CD4-positive, alpha-beta T cell treated with Interleukin-15 for 4 hours (primary cell): ENCODE measurements at regions not wholly inside any gene's neighbourhood (a gene's known extent, or its start where the extent isn't known, plus 50 kb on each side); places are given as distances from the start of the nearest gene placed in this dataset.

Experiments used
- DNase-seq: peaks from one replicate; pipeline ENCODE4 v3.0.0-alpha.2; 2020; ENCODE audit warnings: low spot score

DNA sequence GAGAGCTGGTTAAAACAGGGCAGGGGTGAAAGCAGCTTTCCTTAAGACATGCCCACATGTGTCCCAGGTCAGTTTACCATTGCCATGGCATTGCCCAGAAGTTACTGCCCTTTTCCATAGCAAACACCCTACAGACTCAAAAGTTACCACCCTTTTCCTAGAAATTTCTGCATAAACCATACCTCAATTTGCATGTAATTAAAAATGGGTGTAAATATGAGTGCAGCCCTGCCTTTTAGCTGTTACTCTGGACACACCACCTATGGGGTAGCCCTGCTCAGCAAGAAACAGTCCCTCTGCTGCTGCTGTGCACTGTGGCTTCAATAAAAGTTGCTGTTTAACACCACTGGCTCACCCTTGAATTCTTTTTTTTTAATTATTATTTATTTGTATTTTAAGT, 168.5 kb upstream of the C16orf82 start:
- no peak for DNase-seq

DNA sequence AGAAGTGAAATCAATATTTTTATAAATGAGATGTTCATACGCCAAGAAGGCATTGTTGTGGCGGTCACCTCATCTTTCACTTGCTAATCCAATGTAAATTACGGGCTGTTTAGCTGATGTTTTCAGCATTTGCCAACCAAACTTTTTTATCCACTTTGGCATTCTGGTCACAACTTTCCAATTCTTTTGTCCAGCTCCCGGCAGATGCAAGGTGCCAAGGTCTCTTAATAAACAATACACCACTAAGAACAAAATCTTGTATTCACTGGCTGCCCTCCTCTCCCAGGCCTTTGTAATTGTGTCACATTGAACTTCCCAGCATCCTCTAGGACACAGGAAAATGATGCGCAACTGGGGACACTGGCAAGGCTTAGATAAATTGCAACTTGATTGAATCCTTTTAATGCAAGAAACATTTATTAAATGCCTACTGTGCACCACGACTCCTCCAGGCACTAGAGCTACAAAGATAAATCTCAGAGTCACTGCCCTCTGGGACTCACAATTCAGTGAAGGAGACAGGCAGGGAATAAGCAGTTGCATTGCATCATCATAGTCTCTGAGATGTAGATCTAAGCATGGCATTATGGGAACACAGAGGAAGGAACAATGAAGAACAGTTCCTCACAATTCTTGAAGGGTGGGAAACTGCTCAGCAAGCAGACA, 165.4 kb upstream of the C16orf82 start:
- no peak for DNase-seq

DNA sequence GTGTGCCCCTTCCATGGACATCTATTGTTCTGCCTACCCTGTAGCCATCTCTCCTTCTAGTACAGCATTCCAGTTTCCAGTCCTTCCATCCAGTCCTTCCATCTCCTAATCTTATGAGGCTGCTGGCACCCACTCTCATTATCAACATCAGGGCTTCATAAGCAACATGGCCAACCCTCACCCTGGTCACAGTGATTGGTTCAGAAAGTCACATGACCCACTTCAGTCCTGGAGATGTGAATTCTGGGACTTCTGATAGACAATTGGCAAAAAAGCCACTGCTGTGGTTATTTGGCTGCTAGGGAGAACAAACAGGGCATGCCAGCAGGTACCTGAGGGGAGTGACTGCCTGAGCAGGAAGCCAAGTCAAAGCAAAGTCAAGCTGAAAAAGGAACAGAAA, 164.7 kb upstream of the C16orf82 start:
- no peak for DNase-seq

DNA sequence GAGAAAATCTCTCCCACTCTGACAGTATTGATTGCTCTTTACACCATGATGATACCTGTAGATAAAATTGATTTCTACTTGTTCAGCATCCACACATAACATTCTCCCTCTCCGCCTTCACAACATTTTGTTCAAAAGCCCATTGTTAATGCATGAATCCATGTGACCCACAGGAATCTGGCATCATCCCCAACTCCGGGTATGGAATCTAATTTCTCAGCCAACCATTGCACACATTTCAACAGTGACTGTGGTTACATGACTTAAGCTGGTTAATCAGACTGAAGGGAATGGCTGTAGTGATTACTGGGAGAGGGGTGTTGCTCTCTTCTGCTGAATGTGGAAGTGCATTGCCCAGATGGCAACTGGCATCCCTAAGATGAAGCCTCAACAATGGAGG, 161.4 kb upstream of the C16orf82 start:
- DNase-seq: no peak

DNA sequence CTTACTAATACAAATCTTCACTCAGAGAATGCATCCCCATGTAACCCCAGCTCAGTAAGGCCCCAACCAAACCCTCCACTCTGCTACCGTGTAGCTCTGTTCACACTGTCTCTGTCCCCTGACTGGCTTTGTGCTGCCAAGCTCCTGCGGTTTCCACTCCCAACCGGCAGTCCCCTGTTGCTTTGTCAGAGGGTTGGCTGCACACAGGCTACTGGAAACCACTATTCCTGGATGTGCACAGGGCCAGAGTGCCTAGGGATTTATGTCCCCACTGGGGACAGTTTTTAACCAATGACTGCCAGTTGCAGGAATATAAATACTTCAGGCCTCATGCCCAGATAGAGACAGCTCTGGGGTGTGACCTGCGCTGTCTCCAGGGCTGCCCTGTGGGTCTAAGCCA, 157.1 kb upstream of the C16orf82 start:
- no peak for DNase-seq

DNA sequence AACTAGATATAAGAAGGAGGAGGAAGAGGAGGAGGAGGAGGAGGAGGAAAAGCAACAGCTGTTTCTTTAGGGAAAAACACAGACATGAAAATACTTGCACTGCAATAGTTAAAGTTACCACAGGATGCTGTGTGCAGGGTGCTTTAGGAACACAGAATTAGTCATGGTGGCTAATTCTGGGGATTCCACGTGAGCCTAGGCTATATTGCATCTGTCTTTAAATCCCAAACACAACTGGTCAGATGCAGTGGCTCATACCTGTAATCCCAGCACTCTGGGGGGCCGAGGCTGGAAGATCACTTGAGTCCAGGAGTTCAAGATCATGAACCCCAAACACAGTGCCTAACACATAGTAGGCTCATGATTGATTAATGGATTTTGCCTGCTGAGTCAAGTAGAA, 155.3 kb upstream of the C16orf82 start:
- no peak for DNase-seq

DNA sequence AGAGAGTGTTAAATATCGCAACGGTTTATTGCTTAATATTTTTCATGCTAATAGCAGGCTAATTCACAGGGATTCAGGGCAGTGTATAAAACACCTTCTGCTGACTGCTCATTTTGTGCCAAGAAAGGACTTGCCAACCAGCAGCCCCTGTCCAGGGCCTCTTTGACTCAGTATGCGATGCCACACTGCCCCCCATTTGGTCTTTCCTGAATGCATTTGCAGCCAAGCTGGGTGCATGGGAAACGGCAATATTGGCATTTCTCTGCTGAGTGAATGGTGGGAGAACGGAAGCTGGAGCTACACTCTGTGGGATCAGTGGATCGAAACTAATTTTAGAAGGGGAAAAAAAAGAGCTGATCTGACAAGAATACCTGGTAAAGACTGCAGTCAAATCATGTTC, 152.9 kb upstream of the C16orf82 start:
- no peak for DNase-seq

DNA sequence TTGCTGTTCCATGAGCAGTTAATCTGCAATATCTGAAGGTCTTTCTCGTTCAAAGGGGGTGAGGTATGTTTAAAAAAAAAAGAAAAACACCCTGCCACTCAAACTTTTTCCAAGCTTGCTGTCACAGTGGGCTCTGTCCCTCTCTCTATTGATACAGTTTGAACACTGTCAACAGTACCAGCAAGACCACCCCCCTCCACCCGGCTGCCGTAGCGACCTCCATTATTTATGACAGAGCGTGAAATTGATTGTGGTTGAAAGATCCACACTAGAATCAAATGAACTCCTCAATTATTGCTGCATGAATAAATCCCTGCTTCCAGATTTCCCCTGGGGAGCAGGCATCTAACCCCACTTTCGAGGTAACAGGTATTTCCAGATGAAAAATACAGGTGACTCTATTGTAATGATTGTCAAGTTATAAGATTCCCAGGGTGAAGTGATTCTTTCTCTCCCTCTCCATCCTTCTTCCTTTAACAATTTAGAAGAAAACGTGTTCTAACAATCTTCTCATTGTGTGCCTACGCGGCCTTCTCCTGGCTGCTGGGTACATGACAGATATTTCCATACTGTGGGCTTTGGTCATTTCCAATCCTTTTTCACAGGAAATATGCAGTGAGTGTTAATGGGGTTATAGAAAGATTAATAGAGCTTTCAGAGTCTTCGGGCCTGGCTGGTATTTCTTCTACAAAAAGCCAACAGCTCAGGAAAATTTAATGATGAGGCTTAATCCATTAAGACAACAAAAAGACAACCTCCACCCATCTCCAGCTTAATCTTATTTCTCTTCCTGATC, 135.7 kb upstream of the C16orf82 start:
- no peak for DNase-seq

DNA sequence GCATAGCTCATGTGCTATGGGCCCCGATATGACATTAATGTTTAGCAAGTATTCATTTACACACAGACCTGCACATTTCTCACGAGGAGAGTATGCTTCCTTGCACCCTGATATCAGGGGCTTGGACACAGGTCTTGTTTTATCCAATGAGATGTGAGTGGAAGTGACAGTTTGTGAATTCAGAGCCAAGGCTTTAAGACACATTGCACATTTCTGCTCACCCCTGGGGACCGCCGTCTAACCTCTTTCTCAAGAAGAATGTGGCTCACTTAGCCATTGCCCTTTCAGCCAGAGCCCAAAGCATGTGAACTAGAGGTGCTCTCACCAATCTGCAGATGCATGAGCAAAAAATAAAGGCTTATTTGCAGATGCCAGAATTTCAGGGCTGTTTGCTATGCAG, 116.1 kb upstream of the C16orf82 start:
- DNase-seq: no peak

DNA sequence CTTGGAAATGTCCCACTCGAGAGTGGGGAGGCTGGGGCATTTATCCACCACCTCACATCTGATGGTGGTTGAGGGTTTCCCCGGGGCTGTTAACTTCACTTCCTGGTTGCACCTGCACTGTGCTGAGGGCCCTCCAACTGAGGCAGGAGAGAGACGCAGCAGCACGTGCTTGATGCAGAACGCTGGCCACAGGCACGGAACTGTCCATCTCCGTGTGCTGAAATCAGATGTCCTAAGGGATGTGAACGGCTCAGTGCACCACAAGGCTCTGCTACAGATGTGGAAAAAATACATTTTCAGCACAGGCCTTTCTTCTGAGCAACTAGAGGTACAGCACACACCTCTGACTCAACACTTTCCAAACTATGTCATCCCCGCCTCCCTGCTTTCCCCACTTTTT, 114.8 kb upstream of the C16orf82 start:
- no peak for DNase-seq

DNA sequence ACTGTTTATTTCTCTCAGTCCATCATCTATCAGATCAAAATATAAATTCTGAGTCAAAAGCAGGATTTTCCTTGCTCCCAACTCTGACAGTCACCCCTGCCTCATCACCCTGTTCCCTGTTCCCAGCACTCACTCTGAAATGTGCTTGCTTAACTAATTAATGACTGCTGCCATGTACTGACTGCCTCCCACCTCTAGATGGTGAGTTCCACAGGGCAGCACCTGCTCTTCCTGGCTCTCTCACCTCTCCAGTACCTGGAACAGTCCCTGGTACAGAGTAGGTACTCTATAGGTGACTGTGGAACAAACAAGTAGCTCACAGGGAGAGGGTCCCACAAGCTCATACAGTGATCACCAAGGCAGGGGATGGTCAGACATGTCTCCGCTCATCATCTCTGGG, 114.3 kb upstream of the C16orf82 start:
- no peak for DNase-seq

DNA sequence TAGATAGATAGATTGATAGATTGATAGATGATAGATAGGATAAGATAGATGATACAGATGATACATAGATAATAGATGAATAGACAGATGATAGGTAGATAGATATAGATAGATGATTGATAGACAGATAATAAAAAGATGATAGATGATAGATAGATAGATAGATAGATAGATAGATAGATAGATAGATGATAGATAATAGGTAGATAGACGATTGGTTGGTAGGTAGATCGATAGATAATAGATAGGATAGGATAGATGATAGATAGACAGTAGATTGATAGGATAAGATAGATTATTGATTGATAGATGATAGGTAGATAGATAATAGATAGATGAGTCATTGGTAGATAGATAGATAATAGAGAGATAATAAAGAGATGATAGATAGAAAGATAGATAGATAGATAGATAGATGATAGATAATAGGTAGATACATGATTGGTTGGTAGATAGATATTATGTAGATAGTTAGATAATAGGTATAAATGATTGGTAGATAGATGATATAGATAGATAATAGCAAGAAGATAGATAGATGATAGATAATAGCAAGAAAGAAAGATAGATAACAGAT, 109.4 kb upstream of the C16orf82 start:
- no peak for DNase-seq

DNA sequence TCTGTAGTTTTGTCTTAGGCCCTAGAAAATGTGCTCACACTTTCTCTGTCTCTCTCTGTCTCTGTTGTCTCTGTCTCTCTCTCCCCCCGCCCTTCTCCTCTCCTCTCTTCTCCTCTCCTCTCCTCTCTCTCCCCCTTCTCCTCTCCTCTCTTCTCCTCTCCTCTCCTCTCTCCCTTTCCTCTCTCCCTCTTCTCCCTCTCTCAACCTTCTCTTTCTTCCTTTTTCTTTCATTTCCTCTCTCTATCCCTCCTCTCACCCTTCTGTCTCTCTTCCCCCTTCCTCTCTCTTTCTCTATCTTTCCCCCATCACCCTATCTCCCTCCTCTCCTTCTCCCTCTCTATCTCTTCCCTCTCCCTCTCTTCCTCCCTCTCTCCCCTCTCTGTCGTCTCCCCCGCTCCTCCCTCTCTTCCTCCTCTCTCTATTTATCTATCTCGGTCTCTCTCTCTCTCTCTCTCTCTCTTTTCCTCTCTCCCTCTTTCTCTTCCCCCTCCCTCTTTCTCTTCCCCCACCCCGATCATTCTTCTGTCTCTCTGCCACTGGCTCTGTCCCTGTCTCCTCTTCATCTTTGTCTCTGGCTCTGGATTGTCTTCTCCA, 107.2 kb upstream of the C16orf82 start:
- no peak for DNase-seq

DNA sequence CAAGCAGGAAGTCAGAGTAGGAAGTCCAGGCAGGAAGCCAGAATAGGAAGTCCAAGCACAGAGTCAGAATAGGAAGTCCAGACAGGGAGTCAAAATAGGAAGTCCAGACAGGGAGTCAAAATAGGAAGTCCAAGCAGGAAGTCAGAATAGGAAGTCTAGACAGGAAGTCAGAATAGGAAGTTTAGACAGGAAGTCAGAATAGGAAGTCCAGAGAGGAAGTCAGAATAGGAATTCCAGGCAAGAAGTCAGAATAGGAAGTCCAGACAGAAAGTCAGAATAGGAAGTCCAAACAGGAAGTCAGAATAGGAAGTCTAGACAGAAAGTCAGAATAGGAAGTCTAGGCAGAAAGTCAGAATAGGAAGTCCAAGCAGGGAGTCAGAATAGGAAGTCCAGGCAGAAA, 105.3 kb upstream of the C16orf82 start:
- DNase-seq: no peak

DNA sequence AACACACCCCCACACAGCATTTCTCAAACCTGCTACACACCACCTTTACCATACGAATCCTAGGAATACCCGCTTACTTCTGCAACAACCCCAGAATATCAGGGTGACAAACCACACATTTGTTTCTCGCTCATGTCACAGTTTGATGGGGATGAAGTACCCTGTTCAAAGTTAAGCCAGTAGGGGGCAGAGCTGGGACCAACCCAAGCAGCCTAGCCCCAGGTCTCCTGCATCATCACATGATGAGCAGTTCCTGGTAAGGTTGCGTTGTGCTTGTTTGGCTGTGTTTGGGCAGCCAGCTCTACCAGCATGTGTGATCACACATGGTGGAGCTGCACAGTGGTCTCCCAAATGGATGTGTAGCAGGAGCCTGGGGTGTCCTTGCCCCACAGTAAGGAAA, 103.6 kb upstream of the C16orf82 start:
- no peak for DNase-seq

DNA sequence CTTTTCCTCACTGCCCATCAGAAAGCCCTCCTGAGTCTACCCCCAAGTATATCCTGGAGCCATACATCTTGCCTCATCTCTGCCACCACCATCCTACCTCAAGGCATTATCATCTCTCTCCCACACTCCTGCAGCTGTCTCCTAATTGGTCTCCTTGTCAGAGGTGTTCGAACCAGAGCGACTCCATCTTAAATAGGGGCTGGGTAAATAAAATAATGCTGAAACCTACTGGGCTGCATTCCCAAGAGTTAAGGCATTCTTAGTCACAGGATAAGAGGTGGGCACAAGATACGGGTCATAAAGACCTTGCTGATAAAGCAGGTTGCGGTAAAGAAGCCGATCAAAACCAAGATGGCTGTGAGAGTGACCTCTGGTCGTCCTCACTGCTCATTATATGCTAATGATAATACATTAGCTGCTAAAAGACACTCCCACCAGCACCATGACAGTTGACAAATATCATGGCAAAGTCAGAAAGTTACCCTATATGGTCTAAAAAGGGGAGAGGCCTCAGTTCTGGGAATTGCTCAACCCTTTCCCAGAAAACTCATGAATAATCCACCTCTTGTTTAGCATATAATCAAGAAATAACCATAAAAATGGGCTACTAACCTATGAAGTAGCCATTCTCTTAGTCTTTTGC, 97.0 kb upstream of the C16orf82 start:
- DNase-seq: no peak

DNA sequence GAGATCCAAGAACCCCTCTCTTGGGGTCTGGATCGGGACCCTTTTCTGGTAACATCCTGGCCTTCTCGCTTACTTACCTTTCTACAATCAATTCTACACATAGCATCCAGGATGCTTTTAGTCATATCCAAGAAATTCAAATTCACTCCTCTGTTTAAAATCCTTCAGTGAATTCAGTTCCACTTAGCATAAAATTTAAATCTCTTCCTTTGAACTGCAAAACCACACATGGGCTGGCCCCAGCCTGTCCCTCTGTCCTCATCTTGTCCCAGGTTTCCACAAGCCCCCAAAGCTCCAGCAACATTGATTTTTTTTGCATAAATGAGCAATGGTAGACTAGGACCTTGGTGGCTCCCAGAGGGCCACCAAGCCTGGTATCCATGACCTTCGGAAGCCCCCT, 96.4 kb upstream of the C16orf82 start:
- no peak for DNase-seq

DNA sequence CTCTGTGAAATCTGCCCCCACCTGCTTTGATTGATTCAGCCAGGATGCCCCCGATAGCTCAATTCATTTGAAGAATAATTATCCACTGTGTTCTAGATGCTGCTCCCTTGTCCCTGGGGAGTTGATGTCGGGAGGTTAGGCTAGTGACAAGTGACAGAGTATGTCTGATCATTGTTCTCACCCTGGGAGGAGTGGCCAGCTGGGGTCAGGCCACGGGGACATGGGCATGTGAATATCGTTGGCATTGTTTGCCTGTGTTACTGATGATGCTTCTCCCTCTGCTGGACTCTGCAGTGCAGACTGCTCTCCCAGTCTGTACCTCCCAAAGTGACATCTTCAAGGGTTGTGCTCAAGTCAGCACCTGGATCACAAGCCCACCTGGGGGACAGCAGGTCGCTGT, 89.9 kb upstream of the C16orf82 start:
- no peak for DNase-seq

DNA sequence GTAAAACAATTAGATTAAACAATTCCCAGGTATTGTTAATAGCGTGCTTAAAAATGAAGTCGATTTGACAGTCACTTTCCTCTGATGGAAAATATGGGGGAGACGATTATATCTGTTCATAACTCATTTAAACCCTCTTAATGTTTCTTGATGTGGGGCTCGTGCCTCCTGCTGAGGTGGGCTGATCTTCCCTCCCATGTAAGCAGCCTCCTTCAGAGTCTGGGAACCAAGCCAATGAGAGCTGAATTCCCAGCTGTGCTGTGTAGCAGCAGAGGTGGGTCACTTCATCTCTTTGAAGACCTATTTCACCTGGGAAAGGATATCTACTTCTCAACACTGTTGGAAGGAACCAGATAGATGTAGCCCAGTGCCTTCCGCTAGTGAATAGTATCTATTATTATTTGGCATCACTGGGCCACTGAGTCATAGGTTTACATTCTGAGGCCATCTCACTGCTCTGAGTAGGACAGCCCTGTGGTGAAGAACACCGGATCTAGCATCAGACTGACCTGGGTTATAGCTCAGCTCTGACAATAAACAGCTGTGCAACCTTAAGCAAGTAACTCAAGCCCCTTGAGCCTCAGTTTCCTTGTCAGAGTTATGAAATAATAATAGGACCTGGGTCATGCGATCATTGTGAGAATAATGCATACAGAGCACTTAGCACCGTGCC, 85.3 kb upstream of the C16orf82 start:
- no peak for DNase-seq

DNA sequence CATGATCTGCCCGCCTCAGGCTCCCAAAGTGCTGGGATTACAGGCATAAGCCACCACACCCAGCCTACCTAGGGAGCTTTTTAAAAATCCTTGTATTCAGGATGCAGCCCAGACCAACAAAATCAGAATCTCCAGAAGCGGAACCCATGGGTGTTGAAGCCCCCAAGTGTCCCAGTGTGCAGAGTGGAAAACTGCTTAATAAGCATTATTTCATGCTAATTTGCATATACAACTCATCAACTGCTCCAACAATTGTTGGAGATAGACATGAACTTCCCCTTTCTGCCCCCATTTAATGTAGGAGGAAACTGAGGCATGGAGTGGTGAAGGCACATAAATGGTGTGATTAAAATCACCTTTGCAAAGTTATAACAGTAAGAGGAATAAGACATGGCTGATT, 84.3 kb upstream of the C16orf82 start:
- no peak for DNase-seq

DNA sequence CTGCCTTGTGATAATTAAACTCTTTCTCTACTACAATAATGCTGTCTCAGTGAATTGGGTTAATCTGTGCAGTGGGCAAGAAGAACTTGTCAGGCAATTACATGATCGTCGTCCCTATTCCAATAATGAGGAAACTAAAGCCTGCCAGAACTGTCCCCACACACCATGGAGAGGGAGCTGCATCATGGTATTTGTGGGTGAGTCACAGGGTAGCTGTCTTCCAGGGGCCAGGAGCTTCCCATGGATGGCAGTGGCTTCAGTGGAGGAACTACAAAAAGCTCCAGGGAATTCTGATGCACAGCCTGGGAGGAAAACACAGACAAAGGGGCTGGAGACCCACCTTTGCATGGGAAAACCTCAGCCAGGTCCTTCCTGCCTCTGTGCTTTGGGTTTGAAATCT, 83.3 kb upstream of the C16orf82 start:
- no peak for DNase-seq
